SU-DHL-6 (cell line): ENCODE measurements at regions not wholly inside any gene's neighbourhood (a gene's known extent, or its start where the extent isn't known, plus 50 kb on each side); places are given as distances from the start of the nearest gene placed in this dataset.

Experiments used
- EZH2phosphoT487 ChIP-seq: fragments of 200-600 bp; sonication (generic), shearing (Covaris generic); conservative IDR thresholded peaks from 2 replicates; pipeline ENCODE4 v1.6.1; 2018; ENCODE audit warnings: mild to moderate bottlenecking, antibody characterized with exemption, low read length, moderate library complexity, mixed read lengths
- TF ChIP-seq, protein P1 (sequence below): fragments of 200-600 bp; sonication (generic); IDR thresholded peaks from one replicate; pipeline ENCODE4 v1.5.1; 2017; ENCODE audit warnings: antibody characterized with exemption, mild to moderate bottlenecking, low read length, moderate library complexity; ENCODE audit not compliant: insufficient read depth, poor library complexity, severe bottlenecking

DNA sequence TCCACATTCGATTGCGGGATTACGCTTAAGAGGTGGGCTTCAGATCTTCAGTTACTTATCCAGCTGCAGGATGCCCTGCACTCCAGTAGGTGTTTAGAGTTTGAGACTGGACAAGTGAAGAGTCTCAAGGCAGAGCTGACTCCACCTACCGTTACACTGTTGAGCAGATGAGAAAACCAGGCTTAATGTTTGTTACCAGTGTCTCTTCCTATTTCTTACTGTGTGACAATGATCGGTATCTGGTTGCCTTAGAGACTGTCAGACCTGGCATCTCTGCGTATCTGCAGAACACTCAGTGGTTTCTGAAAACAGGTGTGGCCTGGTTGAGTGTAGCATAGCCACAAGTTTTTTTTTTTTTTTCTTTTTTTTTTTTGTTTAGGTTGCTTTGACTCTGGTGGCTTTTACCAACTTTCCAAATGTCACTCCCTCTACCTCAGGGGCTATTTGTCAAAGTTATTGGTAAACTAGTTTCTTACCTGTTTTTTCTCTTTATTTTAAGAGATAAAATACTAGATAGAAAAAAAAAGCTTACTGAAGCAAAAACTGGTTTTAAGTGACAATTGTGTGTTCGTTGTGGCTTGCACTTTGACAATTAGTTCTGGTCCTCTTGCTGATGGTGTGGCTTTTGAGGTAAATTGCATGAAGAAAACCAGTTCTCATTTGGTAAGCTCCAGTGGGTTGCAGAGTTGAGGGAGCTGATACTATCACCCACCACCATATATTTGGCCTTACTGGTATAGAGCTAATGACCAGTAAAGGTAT lies 284.8 kb downstream of the ETS1 start:
- TF ChIP-seq, protein P1, sequence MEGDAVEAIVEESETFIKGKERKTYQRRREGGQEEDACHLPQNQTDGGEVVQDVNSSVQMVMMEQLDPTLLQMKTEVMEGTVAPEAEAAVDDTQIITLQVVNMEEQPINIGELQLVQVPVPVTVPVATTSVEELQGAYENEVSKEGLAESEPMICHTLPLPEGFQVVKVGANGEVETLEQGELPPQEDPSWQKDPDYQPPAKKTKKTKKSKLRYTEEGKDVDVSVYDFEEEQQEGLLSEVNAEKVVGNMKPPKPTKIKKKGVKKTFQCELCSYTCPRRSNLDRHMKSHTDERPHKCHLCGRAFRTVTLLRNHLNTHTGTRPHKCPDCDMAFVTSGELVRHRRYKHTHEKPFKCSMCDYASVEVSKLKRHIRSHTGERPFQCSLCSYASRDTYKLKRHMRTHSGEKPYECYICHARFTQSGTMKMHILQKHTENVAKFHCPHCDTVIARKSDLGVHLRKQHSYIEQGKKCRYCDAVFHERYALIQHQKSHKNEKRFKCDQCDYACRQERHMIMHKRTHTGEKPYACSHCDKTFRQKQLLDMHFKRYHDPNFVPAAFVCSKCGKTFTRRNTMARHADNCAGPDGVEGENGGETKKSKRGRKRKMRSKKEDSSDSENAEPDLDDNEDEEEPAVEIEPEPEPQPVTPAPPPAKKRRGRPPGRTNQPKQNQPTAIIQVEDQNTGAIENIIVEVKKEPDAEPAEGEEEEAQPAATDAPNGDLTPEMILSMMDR, result no peak
- no peak for TF ChIP-seq EZH2phosphoT487
